IMR-90 (cell line): ENCODE measurements at regions not wholly inside any gene's neighbourhood (a gene's known extent, or its start where the extent isn't known, plus 50 kb on each side); places are given as distances from the start of the nearest gene placed in this dataset.

Source experiments
- ATAC-seq: fragments of 200-7000 bp; cut with Tn5 transposase; 2 replicates; pipeline ENCODE4 v1.9.1; 2020; ENCODE audit warnings: low read depth, mild to moderate bottlenecking, moderate library complexity
- BruUV-seq: library from RNA; stranded (reverse); fragments of 400-500 nt; replicated peaks from 2 replicates; lab custom pipeline; 2021; lab: Mats Ljungman, UMichigan
- CTCF ChIA-PET: fragments of 300-600 bp; formaldehyde crosslinking; extraction: SDS; loops from one replicate; lab custom pipeline; 2021; ENCODE audit warnings: antibody characterized with exemption; lab: Yijun Ruan, JAX
- POLR2A ChIA-PET: fragments of 300-600 bp; sonication (Branson Sonifier 250); formaldehyde crosslinking; loops from one replicate; lab custom pipeline; 2022; ENCODE audit warnings: antibody characterized with exemption; ENCODE audit not compliant: unreplicated experiment; lab: Charles Lee
- DNase-seq: peaks from one replicate; pipeline ENCODE4 v3.0.0; 2013
- H2AFZ ChIP-seq: replicated peaks from 2 replicates; pipeline ENCODE3; 2013; ENCODE audit warnings: low read length, mild to moderate bottlenecking; ENCODE audit not compliant: poor library complexity
- H2AK5ac ChIP-seq: 2 replicates; pipeline ENCODE4 v1.6.1; 2013; ENCODE audit warnings: low read depth, low read length, inconsistent platforms
- H2AK9ac ChIP-seq: replicated peaks from 2 replicates; pipeline ENCODE3; 2013; ENCODE audit warnings: mild to moderate bottlenecking, low read depth, low read length, moderate library complexity; ENCODE audit not compliant: poor library complexity
- H2BK120ac ChIP-seq: 2 replicates; pipeline ENCODE4 v1.6.1; 2013; ENCODE audit warnings: low read depth, low read length, inconsistent platforms
- H2BK15ac ChIP-seq: 3 replicates; pipeline ENCODE4 v1.6.1; 2013; ENCODE audit warnings: low read depth, low read length, inconsistent platforms
- H2BK20ac ChIP-seq: 2 replicates; pipeline ENCODE4 v1.6.1; 2013; ENCODE audit warnings: low read depth, mild to moderate bottlenecking, inconsistent platforms, low read length, moderate library complexity
- H2BK5ac ChIP-seq: 2 replicates; pipeline ENCODE4 v1.6.1; 2013; ENCODE audit warnings: mild to moderate bottlenecking, low read depth, low read length, inconsistent platforms; ENCODE audit not compliant: poor library complexity, severe bottlenecking
- H3K14ac ChIP-seq: replicated peaks from 2 replicates; pipeline ENCODE4 v1.6.1; 2013; ENCODE audit warnings: low read depth, low read length, inconsistent platforms
- H3K18ac ChIP-seq: 2 replicates; pipeline ENCODE4 v1.6.1; 2013; ENCODE audit warnings: low read depth, low read length, control low read depth
- H3K23ac ChIP-seq: 2 replicates; pipeline ENCODE4 v1.6.1; 2013; ENCODE audit warnings: low read depth, low read length, inconsistent platforms
- H3K27ac ChIP-seq: 2 replicates; pipeline ENCODE4 v1.5.1; 2013; ENCODE audit warnings: mild to moderate bottlenecking, control low read depth, low read length; ENCODE audit not compliant: insufficient read depth
- H3K27me3 ChIP-seq: 2 replicates; pipeline ENCODE4 v1.6.1; 2013; ENCODE audit warnings: low read length; ENCODE audit not compliant: control insufficient read depth, insufficient read depth
- H3K36me3 ChIP-seq: 2 replicates; pipeline ENCODE4 v1.6.1; 2013; ENCODE audit warnings: low read length, mixed read lengths; ENCODE audit not compliant: control insufficient read depth, insufficient read depth
- H3K4ac ChIP-seq: 2 replicates; pipeline ENCODE4 v1.6.1; 2013; ENCODE audit warnings: low read depth, low read length, inconsistent platforms
- H3K4me1 ChIP-seq: 2 replicates; pipeline ENCODE4 v1.6.1; 2013; ENCODE audit warnings: low read length, mixed read lengths; ENCODE audit not compliant: control insufficient read depth, insufficient read depth
- H3K4me2 ChIP-seq: 2 replicates; pipeline ENCODE4 v1.6.1; 2013; ENCODE audit warnings: low read depth, mild to moderate bottlenecking, control low read depth, low read length, moderate library complexity
- H3K4me3 ChIP-seq: 2 replicates; pipeline ENCODE4 v1.5.1; 2013; ENCODE audit warnings: low read depth, mild to moderate bottlenecking, control low read depth, low read length, moderate library complexity; ENCODE audit not compliant: insufficient read depth
- H3K56ac ChIP-seq: 2 replicates; pipeline ENCODE4 v1.6.1; 2013; ENCODE audit warnings: low read length, inconsistent platforms; ENCODE audit not compliant: insufficient read depth; ENCODE audit errors: extremely low read depth
- H3K79me1 ChIP-seq, 2 experiments: 2 replicates each; pipeline ENCODE4 v1.6.1; 2013; ENCODE audit warnings: low read length in 2 of 2, inconsistent platforms in 1 of 2, low read depth in 1 of 2
- H3K9ac ChIP-seq: 2 replicates; pipeline ENCODE4 v1.6.1; 2013; ENCODE audit warnings: low read depth, low read length, control low read depth
- H3K9me1 ChIP-seq: 2 replicates; pipeline ENCODE4 v1.6.1; 2013; ENCODE audit warnings: low read length, inconsistent platforms; ENCODE audit not compliant: insufficient read depth
- H3K9me3 ChIP-seq: 2 replicates; pipeline ENCODE4 v1.6.1; 2013; ENCODE audit warnings: low read length; ENCODE audit not compliant: control insufficient read depth, insufficient read depth
- H4K20me1 ChIP-seq: 2 replicates; pipeline ENCODE4 v1.6.1; 2013; ENCODE audit warnings: low read length, inconsistent platforms; ENCODE audit not compliant: insufficient read depth
- H4K5ac ChIP-seq: 2 replicates; pipeline ENCODE4 v1.6.1; 2013; ENCODE audit warnings: mild to moderate bottlenecking, low read depth, low read length, control low read depth
- H4K8ac ChIP-seq, 2 experiments: 2 replicates each; pipeline ENCODE4 v1.6.1; 2013; ENCODE audit warnings: low read depth in 2 of 2, low read length in 2 of 2, control low read depth in 1 of 2, inconsistent platforms in 1 of 2
- H4K91ac ChIP-seq: 2 replicates; pipeline ENCODE4 v1.6.1; 2013; ENCODE audit warnings: low read depth, low read length, inconsistent platforms; ENCODE audit not compliant: insufficient read depth
- FOS ChIP-seq: fragments of 150-350 bp; IDR thresholded peaks from 2 replicates; pipeline ENCODE4 v1.6.1; 2016; ENCODE audit warnings: low read depth, low read length
- WGBS, 2 experiments: methylation state at CpG; one replicate each; pipeline versions ENCODE4 v1.1.5 to v1.1.7; 2013; ENCODE audit warnings: missing lambda C conversion rate in 2 of 2; ENCODE audit not compliant: insufficient read length in 1 of 2; ENCODE audit errors: extremely low coverage in 2 of 2; 5-methylcytosine and 5-hydroxymethylcytosine counted together
- dilution Hi-C: fragments of 300-500 bp; cut with HindIII; formaldehyde crosslinking; loops from one replicate; pipeline ENCODE4 v1.14.3; 2018; ENCODE audit warnings: low sequenced_read_pairs; ENCODE audit not compliant: unreplicated experiment
- in situ Hi-C: fragments of 300-500 bp; cut with MboI; formaldehyde crosslinking; loops from 3 replicates; pipeline ENCODE4 v1.14.3; 2019; ENCODE audit warnings: low sequenced_read_pairs, inconsistent platforms, mixed read lengths
- intact Hi-C: fragments of 100-400 bp; cut with micrococcal nuclease; formaldehyde crosslinking; loops from 2 replicates; pipeline ENCODE4 v1.10.0; 2022
- TF ChIP-seq, protein P1 (sequence below): fragments of 150-350 bp; IDR thresholded peaks from 2 replicates; pipeline ENCODE4 v1.6.1; 2017; ENCODE audit warnings: mild to moderate bottlenecking, antibody characterized with exemption, low read length, low read depth
- TF ChIP-seq, protein P2 (sequence below): fragments of 150-350 bp; IDR thresholded peaks from 2 replicates; pipeline ENCODE4 v1.6.1; 2016; ENCODE audit warnings: low read depth, mild to moderate bottlenecking, low read length, moderate library complexity, borderline replicate concordance

DNA sequence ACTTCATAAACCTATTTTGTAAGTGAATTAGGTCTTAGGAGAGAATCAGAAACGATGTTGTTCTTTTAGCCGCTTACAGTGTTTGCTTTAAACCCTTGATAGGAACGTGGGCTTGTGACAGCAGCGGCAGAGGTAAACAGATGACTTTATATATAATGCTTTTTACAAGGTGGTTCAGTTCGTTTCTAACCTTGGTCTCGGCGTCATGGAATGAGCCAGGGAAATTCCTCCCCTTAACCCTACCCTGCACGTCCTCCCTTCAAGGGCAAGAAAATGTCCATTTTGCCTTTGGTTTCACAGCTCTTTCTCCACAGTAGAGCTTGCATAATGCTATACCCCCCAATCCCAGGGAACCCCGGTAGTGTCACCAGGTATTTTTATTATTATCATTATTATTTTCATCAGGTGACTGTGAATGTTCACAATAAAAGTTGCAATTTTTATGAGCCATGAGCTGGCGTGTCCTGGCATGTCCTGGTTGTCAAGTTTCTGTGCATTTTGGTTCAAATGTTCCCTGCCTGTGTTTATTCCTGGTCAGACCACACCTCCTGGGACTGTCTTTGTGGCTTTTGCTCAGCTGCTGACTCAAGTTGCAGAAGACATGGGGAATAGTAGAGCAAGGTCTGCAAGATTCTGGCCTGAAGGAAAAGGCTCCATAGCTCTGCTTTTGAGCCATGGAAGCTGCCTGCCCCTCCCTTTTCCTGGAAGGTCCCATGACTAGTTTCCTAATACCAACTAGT is 112.8 kb upstream of the BMP2 start:
- H3K36me3 ChIP-seq, result no peaks in the 10 kb centered on the region
- DNase-seq (no peak), ATAC-seq (no peak; the same call in 1 of the 2 replicates)
- no peak overlapping the region for H3K4me3 ChIP-seq
- H3K9me1 ChIP-seq, result no peaks in the 10 kb centered on the region
- peaks cover 1% of the 10 kb centered on the region; the same call in 1 of the 2 replicates for H3K27me3 ChIP-seq
- no peaks in the 10 kb centered on the region for H3K79me1 ChIP-seq
- no peak overlapping the region for H3K27ac ChIP-seq
- no peaks in the 10 kb centered on the region for H3K9me3 ChIP-seq
- ChIA-PET POLR2A (no interaction called here), CTCF (interaction anchor here (0.6 kb wide), 1 partner anchor 111 kb away, joined by 3 read pairs; no protein-coding TSS in a partner anchor)
- H4K91ac ChIP-seq, result no peak overlapping the region; the same call in 1 of the 2 replicates
- H2BK5ac ChIP-seq, result no peak overlapping the region
- H3K56ac ChIP-seq, result no peak overlapping the region
- in situ Hi-C loops (no loop called here), intact Hi-C loops (no loop called here), dilution Hi-C loops (no loop called here)
- no peak overlapping the region for H2AFZ ChIP-seq
- H2BK15ac ChIP-seq, result no peak overlapping the region
- TF ChIP-seq, protein P1, sequence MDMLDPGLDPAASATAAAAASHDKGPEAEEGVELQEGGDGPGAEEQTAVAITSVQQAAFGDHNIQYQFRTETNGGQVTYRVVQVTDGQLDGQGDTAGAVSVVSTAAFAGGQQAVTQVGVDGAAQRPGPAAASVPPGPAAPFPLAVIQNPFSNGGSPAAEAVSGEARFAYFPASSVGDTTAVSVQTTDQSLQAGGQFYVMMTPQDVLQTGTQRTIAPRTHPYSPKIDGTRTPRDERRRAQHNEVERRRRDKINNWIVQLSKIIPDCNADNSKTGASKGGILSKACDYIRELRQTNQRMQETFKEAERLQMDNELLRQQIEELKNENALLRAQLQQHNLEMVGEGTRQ, result no peak
- no peak for TF ChIP-seq FOS
- TF ChIP-seq, protein P2, sequence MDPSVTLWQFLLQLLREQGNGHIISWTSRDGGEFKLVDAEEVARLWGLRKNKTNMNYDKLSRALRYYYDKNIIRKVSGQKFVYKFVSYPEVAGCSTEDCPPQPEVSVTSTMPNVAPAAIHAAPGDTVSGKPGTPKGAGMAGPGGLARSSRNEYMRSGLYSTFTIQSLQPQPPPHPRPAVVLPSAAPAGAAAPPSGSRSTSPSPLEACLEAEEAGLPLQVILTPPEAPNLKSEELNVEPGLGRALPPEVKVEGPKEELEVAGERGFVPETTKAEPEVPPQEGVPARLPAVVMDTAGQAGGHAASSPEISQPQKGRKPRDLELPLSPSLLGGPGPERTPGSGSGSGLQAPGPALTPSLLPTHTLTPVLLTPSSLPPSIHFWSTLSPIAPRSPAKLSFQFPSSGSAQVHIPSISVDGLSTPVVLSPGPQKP, result no peak
- no peak overlapping the region for H4K5ac ChIP-seq
- BruUV-seq, result no TSS peak
- WGBS, 2 experiments, result 92% methylated on average over 4 of the region's 10 CpGs; no CpG with 5 or more reads in 1 of the 2 experiments
- no peak overlapping the region for H3K23ac ChIP-seq
- H3K4me2 ChIP-seq, result no peak overlapping the region
- H3K4me1 ChIP-seq, result 0 out of 2 replicates have a peak, but pooled peaks cover 3% of the 10 kb centered on the region
- H2BK20ac ChIP-seq, result peak overlapping the region; percentile 50
- H2AK5ac ChIP-seq, result peak overlapping the region; percentile 0; the same call in 1 of the 2 replicates
- H3K4ac ChIP-seq, result 0 out of 2 replicates have a peak overlapping the region, but pooled peaks have one; percentile 38
- 0 out of 2 replicates have a peak overlapping the region, but pooled peaks have one; percentile 6 for H3K14ac ChIP-seq
- H4K8ac ChIP-seq, result 0 out of 4 replicates have a peak overlapping the region, but pooled peaks of 1 of the 2 experiments have one; percentile 30
- H4K20me1 ChIP-seq, result no peaks in the 10 kb centered on the region
- peak overlapping the region; percentile 50; the same call in 1 of the 2 replicates for H2BK120ac ChIP-seq
- H2AK9ac ChIP-seq, result no peak overlapping the region
- H3K9ac ChIP-seq, result no peak overlapping the region
- peak overlapping the region; percentile 27; the same call in 1 of the 2 replicates for H3K18ac ChIP-seq
